Ishikawa (cell line): ENCODE measurements at regions not wholly inside any gene's neighbourhood (a gene's known extent, or its start where the extent isn't known, plus 50 kb on each side); places are given as distances from the start of the nearest gene placed in this dataset.

Experiments
- CEBPB ChIP-seq: IDR thresholded peaks from 2 replicates; pipeline ENCODE4 v1.6.1; 2012
- CREB1 ChIP-seq: IDR thresholded peaks from 2 replicates; pipeline ENCODE4 v1.6.1; 2012; ENCODE audit warnings: low read depth
- EGR1 ChIP-seq: IDR thresholded peaks from 2 replicates; pipeline ENCODE4 v1.6.1; 2012
- EP300 ChIP-seq: IDR thresholded peaks from 2 replicates; pipeline ENCODE4 v1.6.1; 2012; ENCODE audit warnings: borderline replicate concordance
- FOXM1 ChIP-seq: IDR thresholded peaks from 2 replicates; pipeline ENCODE4 v1.6.1; 2012; ENCODE audit warnings: low read depth, borderline replicate concordance
- MAX ChIP-seq: IDR thresholded peaks from 2 replicates; pipeline ENCODE4 v1.6.1; 2012
- NFIC ChIP-seq: IDR thresholded peaks from 2 replicates; pipeline ENCODE4 v1.6.1; 2012
- RAD21 ChIP-seq: IDR thresholded peaks from 2 replicates; pipeline ENCODE4 v1.6.1; 2012; ENCODE audit warnings: low read depth
- REST ChIP-seq: IDR thresholded peaks from 2 replicates; pipeline ENCODE4 v1.6.1; 2012; ENCODE audit warnings: low read depth, mild to moderate bottlenecking
- TAF1 ChIP-seq: IDR thresholded peaks from 2 replicates; pipeline ENCODE4 v1.6.1; 2012; ENCODE audit warnings: low read depth, mild to moderate bottlenecking
- TCF12 ChIP-seq: IDR thresholded peaks from 2 replicates; pipeline ENCODE4 v1.6.1; 2012; ENCODE audit warnings: low read depth
- TEAD4 ChIP-seq: IDR thresholded peaks from 2 replicates; pipeline ENCODE4 v1.6.1; 2012
- USF1 ChIP-seq: IDR thresholded peaks from 2 replicates; pipeline ENCODE4 v1.6.1; 2012
- YY1 ChIP-seq: IDR thresholded peaks from 2 replicates; pipeline ENCODE4 v1.6.1; 2012; ENCODE audit warnings: low read depth
- ZBTB7A ChIP-seq: IDR thresholded peaks from 2 replicates; pipeline ENCODE4 v1.6.1; 2012; ENCODE audit warnings: low read depth

- no peak for TF ChIP-seq TEAD4
- no peak for TF ChIP-seq CEBPB
- no peak for TF ChIP-seq YY1
- no peak for TF ChIP-seq FOXM1
- TF ChIP-seq TAF1 = no peak
- no peak for TF ChIP-seq TCF12
- TF ChIP-seq RAD21 = no peak
- TF ChIP-seq EP300 = no peak
- no peak for TF ChIP-seq USF1
- no peak for TF ChIP-seq ZBTB7A
- no peak for TF ChIP-seq REST
Measured at GRCh38 chr9:81852820-81853219, 75.4 kb upstream of the SPATA31D4 start.

GRCh38 chr9:81855538-81855937 is 72.7 kb upstream of the SPATA31D4 start:
- no peak for TF ChIP-seq REST
- no peak for TF ChIP-seq EGR1
- no peak for TF ChIP-seq CEBPB
- no peak for TF ChIP-seq MAX
- no peak for TF ChIP-seq CREB1
- TF ChIP-seq TAF1 = no peak
- no peak for TF ChIP-seq EP300
- TF ChIP-seq USF1 = no peak
- TF ChIP-seq TEAD4 = no peak
- no peak for TF ChIP-seq FOXM1
- TF ChIP-seq NFIC = no peak
- TF ChIP-seq YY1 = no peak
- TF ChIP-seq TCF12 = no peak
- TF ChIP-seq RAD21 = no peak
- no peak for TF ChIP-seq ZBTB7A

GRCh38 chr9:81858657-81859430 is 69.4 kb upstream of the SPATA31D4 start:
- TF ChIP-seq ZBTB7A = no peak
- TF ChIP-seq NFIC = no peak
- no peak for TF ChIP-seq CEBPB
- no peak for TF ChIP-seq YY1
- no peak for TF ChIP-seq REST
- TF ChIP-seq TEAD4 = no peak
- no peak for TF ChIP-seq MAX
- no peak for TF ChIP-seq USF1
- TF ChIP-seq TAF1 = no peak
- TF ChIP-seq FOXM1 = no peak
- TF ChIP-seq CREB1 = no peak
- no peak for TF ChIP-seq EP300
- no peak for TF ChIP-seq RAD21
- no peak for TF ChIP-seq TCF12
- TF ChIP-seq EGR1 = no peak

GRCh38 chr9:81860581-81860980 is 67.6 kb upstream of the SPATA31D4 start:
- TF ChIP-seq YY1 (no peak), USF1 (peak; percentile 57), TEAD4 (peak; percentile 45; the same call in 1 of the 2 replicates), MAX (no peak), REST (no peak), CREB1 (no peak), TCF12 (peak; percentile 75), EGR1 (no peak), FOXM1 (no peak), NFIC (peak; percentile 82), EP300 (peak; percentile 62)
